HG03066 (cell line): ENCODE measurements at regions not wholly inside any gene's neighbourhood (a gene's known extent, or its start where the extent isn't known, plus 50 kb on each side); places are given as distances from the start of the nearest gene placed in this dataset.

ENCODE experiments used
- ATAC-seq: cut with Tn5 transposase; IDR thresholded peaks from one replicate; pipeline ENCODE4 v1.9.1; 2021; ENCODE audit warnings: low read depth; ENCODE audit not compliant: unreplicated experiment

DNA sequence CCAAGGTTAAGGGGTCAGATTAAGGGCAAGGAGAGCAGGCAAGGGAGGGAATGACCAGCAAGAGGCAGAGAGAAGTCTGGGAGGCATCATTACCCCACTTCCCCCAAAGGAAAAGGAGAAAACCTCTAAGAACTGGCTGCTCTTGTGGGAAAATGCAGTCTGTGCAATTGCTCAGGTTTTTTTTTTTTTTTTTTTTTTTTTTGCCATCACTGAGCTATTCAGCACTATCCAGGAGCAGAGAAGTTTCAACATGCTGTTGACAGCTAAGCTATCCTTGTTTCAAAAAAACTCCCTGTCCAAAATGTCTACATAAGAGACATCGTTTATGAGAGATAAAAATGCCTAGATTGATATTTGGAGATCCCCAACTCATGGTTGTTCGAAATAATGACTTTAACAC is 345.4 kb downstream of the TDRD15 start:
- ATAC-seq, result no peak

DNA sequence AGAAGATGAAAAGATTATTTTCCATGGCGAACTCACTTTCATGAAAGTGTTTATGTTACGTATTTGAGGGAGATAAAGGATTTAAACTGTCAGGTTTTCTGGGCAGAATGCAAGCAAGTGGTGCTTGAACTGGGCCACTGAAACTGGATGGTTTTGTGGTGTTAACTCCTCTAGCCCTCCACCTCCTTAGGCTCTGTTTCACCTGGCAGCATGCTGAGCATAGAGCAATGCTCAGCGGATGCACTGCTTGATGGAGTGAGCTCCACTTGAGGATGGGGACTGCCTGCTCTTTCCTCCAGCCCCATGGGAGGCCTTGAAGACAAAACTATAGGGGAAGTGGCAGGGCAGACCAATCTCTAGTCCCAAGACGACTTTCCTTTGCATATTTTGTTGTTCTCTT is 345.8 kb downstream of the TDRD15 start:
- ATAC-seq, result no peak

GRCh38 chr2:21480162-21480561 is 356.4 kb downstream of the TDRD15 start:
- no peak for ATAC-seq

DNA sequence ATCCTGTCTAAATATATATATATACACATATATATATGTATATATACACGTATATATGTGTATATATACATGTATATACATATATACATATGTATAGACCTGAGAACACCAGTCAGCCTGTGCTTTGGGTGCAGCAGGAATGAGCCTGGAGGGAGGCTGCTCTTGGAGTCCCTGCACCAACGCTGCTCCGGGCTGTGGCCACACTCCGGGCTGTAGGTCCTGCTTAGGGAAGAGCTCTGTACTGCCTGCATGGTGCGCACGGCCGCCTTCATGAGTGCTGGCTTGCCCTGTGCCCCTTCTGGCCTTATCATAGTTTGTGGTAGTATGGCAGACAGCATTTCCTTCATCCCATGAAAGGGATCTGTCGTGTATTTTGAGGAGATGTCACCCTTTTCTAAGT is 360.9 kb downstream of the TDRD15 start:
- no peak for ATAC-seq

- no peak for ATAC-seq
Observed at GRCh38 chr2:21486445-21486844, 362.7 kb downstream of the TDRD15 start.

DNA sequence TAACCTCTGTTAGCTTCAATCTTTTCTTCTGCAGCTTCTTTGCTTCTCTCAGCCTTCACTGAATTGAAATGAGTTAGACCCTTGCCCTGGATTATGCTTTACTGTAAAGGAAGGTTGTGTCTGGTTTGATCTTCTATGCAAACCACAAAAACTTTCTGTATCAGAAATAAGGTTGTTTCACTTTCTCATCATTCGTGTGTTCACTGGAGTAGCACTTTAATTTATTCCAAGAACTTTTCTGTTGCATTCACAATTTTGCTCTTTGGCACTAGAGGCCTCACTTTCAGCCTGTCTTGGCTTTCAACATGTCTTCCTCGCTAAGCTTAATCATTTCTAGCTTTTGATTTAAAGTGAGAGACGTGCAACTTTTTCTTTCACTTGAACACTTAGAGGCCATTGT is 365.3 kb downstream of the TDRD15 start:
- no peak for ATAC-seq

DNA sequence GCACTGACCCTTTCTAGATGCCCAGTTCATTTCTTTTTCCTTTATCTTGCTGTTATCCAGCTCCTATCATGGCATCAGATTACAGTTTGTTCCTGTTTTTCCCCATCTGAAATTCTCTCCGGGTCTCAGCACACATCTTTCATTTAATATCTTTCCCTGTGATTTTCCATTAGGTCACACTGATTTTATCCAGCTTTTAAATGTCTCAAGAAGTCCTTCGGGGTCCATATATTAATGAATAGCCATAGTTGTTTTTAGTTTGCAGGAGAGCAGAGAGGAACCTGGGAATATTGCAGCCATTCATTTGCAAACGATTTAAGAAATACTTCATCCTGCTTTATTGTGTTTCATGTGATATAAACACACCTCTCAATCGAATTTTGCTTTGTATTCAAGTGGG is 374.2 kb downstream of the TDRD15 start:
- ATAC-seq, result no peak

DNA sequence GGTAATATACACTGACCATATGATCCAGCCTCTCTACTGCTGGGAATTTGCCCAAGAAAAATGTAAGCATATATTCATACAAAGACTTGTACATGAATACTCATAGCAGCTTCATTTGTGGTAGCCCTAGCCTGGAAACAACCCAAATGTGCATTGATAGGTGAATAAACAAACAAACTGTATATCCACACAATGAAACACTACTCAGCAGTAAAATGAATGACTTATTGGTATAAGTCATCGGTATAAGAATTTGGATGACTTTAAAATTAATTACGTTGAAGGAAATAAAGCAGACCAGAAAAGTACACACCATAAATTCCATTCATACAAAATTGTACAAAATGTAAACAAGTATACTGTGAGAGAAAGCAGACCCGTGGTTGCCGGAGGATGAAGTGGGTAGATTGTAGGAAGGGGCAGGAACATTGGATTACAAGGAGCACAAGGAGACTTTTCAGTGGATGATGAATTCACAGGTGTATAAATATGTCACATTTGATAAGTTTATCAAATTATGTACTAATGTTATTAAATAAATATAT is 376.7 kb downstream of the TDRD15 start:
- no peak for ATAC-seq

DNA sequence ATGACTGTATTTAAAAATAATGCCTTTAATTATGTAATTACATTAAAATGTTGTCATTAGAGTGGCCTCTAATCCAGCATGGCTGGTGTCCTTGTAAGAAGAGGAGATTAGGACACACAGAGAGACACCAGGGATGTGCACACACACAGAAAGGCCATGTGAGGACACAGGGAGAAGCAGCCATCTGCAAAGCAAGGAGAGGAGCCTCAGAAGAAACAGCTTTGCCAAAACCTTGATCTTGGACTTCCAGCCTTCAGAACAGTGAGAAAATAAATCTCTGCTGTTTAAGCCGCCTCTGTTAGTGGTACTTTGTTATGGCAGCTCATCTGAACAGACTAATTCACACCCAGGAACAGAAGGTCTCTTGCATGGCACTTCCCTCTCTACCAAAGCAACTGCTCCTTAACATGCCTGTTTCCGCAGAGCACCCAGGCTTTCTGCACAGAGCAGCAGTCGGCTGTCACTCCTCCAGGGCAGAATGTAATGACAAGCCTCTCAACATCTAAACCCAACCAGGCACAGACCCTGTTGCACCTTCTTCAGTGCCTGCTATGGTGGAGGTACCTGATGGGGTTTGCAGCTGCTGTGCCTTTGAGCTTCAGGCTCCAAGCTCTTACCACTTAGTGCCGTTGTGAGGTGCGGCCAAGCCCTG is 377.7 kb downstream of the TDRD15 start:
- ATAC-seq, result no peak

GRCh38 chr2:21515903-21516302 is 392.1 kb downstream of the TDRD15 start:
- ATAC-seq, result no peak

- no peak for ATAC-seq
Observed at GRCh38 chr2:21519412-21519811, 395.6 kb downstream of the TDRD15 start.

GRCh38 chr2:21519821-21520220 is 396.1 kb downstream of the TDRD15 start:
- no peak for ATAC-seq

DNA sequence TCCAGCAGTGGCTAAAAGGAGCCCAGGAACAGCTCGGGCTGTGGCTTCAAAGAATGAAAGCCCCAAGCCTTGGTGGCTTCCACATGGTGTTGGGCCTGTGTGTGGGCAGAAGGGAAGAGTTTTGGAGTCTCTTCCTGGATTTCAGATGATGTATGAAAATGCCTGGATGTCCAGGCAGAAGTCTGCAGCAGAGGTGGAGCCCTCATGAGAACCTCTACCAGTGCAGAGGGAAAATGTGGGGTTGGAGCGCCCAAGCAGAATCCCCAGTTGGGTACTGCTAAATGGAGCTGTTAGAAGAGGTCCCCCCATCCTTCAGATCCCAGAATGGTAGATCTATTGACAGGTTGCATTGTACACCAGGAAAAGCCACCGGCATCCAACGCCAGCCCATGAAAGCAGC is 412.1 kb downstream of the TDRD15 start:
- no peak for ATAC-seq

- no peak for ATAC-seq
Observed at GRCh38 chr2:21539685-21540084, 415.9 kb downstream of the TDRD15 start.

- ATAC-seq, result no peak
Observed at GRCh38 chr2:21543630-21544029, 419.9 kb downstream of the TDRD15 start.

DNA sequence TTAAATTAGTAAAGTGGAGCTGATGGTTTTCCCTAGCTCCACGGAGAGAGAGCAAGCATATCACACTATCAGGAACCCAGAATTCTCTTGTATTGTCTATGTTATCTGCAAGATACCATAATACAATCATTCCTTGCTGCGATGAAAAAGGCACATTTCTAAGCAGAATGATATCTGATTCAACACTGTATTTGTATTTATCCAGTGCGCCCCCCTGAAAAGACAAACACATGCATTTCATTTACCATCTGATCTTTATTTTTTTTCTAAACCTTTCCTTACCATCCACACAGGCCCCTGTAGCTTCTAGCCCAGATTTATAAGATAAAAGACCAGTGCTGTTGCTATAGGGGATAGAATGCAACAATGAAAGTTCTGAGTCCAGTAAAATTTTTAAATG is 420.6 kb downstream of the TDRD15 start:
- no peak for ATAC-seq

- ATAC-seq, result no peak
Observed at GRCh38 chr2:21552981-21553380, 429.2 kb downstream of the TDRD15 start.

- ATAC-seq, result no peak
Observed at GRCh38 chr2:21559351-21559750, 435.6 kb downstream of the TDRD15 start.

GRCh38 chr2:21561965-21562364 is 438.2 kb downstream of the TDRD15 start:
- no peak for ATAC-seq

DNA sequence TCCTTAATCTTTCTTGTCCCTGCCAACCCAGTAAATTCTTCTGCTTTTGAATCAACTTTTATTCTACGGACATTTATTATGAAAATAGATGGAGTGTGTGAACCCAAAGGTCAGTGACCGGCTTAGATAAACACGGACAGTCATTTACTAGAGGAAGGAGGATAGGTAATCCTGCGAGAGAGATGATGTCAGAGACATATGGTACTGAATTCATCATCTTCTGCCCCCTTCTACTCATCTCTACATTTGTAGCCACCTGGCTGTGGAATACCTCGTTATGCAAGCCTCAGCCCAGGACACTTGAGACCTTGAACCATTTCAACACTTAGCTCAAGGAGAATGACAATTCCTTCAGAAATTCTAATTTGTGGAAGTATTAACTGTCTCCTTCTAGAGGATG is 443.6 kb downstream of the TDRD15 start:
- ATAC-seq, result no peak

- no peak for ATAC-seq
Observed at GRCh38 chr2:21571686-21572085, 447.9 kb downstream of the TDRD15 start.

- no peak for ATAC-seq
Observed at GRCh38 chr2:21580391-21580790, 456.6 kb downstream of the TDRD15 start.

DNA sequence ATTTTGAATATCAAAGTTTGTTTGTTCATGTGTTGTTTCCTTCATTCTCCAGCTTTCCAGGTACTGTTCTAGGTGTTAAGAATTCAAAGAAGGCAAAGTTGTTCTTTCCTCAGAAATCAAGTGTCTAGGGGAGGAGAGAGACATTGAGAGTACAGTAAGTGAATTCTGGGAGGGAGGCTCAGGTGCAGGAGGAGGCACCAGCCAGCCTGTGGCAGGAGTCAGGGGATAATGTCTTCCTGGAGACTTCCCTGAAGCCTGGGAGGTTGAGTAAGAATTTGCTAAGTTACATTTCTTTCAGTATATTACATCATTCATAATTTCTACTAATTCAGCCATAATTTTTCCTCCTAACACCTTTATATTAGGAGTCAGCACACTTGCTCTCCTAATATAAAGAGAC is 462.1 kb downstream of the TDRD15 start:
- no peak for ATAC-seq
